HuH-7 (cell line): ENCODE measurements at regions not wholly inside any gene's neighbourhood (a gene's known extent, or its start where the extent isn't known, plus 50 kb on each side); places are given as distances from the start of the nearest gene placed in this dataset.

Experiments
- DNase-seq: peaks from one replicate; pipeline ENCODE4 v3.0.0; 2011; ENCODE audit warnings: low spot score

DNA sequence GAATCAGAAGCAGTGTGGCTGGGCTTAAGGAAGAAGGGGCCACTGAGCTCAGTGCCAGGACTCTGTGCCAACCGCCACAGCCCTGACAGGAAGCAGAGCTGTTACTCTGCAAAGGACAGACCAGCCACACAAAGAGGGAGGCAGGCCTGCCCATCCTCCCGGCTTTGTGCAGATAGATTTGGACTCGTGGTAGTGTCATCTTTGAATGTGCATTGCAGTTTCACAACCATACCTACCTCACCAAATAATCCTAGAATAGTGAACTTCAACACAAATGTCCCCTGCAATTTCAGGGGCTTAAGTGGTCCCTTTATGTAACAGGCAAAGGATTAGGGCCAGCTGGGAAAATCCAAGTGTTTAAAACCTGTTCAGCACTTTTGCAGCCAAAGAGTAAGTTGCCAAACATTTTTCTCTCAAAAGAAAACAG, 55.1 kb upstream of the CLDN10 start:
- DNase-seq: no peak

DNA sequence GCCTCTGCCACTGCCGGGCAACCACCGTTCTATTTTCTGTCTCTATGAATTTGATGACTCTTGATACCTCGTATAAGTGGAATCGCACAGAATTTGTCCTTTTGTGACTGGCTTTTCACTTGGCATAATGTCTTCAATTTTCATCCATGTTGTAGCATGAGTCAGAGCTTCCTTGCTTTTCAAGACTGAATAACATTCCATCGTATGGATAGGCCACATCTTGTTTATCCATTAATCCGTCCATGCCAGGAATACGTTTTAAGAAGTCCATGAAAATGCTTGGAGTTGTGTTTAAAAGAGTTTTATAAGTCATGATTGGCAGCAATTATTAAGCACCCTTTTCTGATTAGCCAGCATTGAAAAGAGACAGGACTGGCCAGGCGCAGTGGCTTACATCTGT, 53.6 kb upstream of the CLDN10 start:
- no peak for DNase-seq

DNA sequence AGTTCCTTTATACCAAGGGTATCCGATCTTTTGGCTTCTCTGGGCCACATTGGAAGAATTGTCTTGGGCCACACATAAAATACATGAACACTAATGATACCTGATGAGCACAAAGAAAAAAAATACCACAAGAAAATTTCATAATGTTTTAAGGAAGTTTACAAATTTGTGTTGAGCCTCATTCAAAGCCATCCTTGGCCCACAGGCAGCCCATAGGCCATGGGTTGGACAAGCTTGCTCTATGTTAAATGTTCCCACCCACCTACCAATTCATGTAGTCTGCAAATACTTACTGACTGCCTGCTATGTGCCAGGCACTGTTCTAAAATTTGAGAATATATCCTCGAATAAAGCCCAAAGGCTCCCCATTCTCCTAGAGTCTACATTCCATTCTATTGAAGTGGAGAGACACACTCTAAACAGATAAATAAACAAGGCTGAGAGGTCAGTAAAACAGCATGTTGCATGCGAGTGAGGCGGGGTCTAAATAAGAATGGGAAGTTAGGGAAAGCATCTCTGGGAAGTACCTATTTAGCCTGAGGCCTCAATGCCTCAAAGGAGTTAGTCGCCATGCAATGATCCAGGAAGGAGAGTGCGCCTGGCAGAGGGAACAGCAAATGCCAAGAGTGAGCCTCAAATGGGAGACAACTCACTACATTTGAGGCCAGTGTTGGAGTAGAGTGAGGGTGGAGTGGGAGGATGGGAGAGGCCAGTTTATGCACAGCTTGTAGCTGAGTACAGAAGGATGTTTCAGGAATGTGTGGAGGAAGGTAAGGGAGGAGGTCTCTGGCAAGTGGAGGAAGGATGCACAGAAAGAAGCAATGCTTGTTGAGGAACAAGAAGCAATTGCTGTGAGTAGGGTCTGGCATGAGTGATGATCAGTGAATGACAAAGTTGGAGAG, 52.5 kb upstream of the CLDN10 start:
- DNase-seq: no peak

DNA sequence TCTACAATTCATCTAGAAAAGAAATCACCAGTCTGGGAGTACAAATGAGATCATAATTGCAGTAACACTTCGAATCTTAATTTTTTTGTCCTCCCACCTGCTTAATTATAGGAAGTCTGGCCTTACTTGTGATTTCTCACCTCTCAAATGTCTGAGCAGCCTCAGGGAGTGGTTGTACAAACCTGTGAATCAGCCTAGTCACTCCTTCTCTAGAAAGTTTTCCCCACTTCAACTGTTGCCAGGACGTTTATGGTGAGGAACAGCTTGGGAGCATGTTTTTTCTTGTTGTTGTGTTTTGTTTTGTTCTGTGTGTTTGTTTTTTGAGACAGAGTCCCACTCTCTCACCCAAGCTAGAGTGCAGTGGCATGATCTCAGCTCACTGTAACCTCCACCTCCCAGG, 50.3 kb upstream of the CLDN10 start:
- DNase-seq: no peak
